Natural killer cell treated with Interleukin-12 subunit alpha and Interleukin-12 subunit beta and Interleukin-15 and Interleukin-18, amount 100 ng/mL, for 72 hours (primary cell): ENCODE measurements at regions not wholly inside any gene's neighbourhood (a gene's known extent, or its start where the extent isn't known, plus 50 kb on each side); places are given as distances from the start of the nearest gene placed in this dataset.
A peak's percentile ranks its signal among the peaks of the same experiment; 100 is the strongest.

Experiments
- ATAC-seq, 2 donors: fragments of 150-1000 bp; cut with Tn5 transposase in 1 of 2; sonication (Bioruptor Pico), chemical (Tn5 transposase) in 1 of 2; 2 replicates each; pipeline ENCODE4 v1.10.0; 2021
- DNase-seq: peaks from one replicate; pipeline ENCODE4 v3.0.0; 2022; ENCODE audit warnings: low spot score
- H3K27ac Mint-ChIP-seq, 2 donors: 1 replicate in 1 of 2; 2 replicates in 1 of 2; pipeline ENCODE4 v1.8.0; 2022; ENCODE audit warnings: mixed read lengths in 2 of 2, mild to moderate bottlenecking in 1 of 2, moderate library complexity in 1 of 2
- H3K27me3 Mint-ChIP-seq, 2 donors: 1 replicate in 1 of 2; 2 replicates in 1 of 2; pipeline ENCODE4 v1.8.0; 2022; ENCODE audit warnings: mixed read lengths in 2 of 2
- H3K36me3 Mint-ChIP-seq: one replicate; pipeline ENCODE4 v1.8.0; 2022; ENCODE audit warnings: mixed read lengths
- H3K4me1 Mint-ChIP-seq, 2 donors: 1 replicate in 1 of 2; 2 replicates in 1 of 2; pipeline ENCODE4 v1.8.0; 2022; ENCODE audit warnings: low read depth in 2 of 2, mixed read lengths in 2 of 2, mild to moderate bottlenecking in 1 of 2
- H3K4me3 Mint-ChIP-seq: one replicate; pipeline ENCODE4 v1.8.0; 2022; ENCODE audit warnings: mixed read lengths
- H3K9me3 Mint-ChIP-seq: 2 replicates; pipeline ENCODE4 v1.8.0; 2022; ENCODE audit warnings: mixed read lengths

DNA sequence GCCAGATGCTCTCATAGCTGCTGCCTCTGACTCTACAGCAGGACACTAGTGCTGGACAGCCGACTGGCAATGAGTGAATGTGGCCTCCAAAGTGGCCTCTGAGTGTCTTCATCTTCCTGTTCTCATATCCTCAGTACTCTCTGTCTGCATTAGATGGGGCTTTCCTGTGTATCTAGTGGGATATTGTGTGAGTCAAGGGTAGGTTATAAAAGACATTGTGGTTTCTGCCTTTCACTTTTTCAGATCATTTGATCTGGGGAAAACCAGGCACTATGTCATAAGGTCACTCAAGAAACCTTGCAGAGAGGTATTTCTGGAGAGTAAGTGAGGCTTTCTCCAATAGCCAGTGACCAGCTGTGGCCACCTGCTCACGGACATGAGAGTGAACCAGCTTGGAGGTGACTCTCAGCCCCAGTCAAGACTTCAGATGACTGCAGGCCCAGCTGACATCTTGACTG is 333.6 kb upstream of the NCAM1 start:
- no peak overlapping the region for H3K4me3 Mint-ChIP-seq
- peaks cover 0 to 6% of the 10 kb centered on the region in 2 donors for H3K4me1 Mint-ChIP-seq
- peaks cover 33 to 48% of the 10 kb centered on the region in 2 donors for H3K27me3 Mint-ChIP-seq
- H3K27ac Mint-ChIP-seq, result no peak overlapping the region
- H3K9me3 Mint-ChIP-seq, result no peaks in the 10 kb centered on the region
- no peak for DNase-seq
- ATAC-seq, result peak in 1 of 2 donors; percentile 27
- no peaks in the 10 kb centered on the region for H3K36me3 Mint-ChIP-seq

DNA sequence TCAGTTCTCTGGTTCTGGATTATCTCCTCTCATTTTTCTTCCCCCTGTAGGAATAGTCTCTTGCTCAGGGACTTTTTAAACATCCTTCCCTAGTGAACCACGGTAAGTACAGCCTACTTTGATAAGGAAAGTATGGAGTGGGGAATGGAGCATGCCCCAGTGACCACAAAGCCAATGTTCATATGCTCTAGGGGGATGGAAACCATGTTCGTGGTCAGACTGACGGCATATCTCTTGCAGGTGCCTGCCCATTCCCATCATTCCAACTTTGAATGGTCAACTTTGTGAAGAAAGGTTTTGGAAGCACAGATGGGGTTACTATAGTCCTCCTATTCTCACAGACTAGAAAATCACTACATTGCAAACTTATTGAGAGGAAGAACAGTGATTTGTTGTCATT is 332.5 kb upstream of the NCAM1 start:
- no peak for ATAC-seq
- no peaks in the 10 kb centered on the region for H3K9me3 Mint-ChIP-seq
- H3K27me3 Mint-ChIP-seq, result peaks cover 37 to 59% of the 10 kb centered on the region in 2 donors
- DNase-seq, result no peak
- peaks cover 0 to 6% of the 10 kb centered on the region in 2 donors for H3K4me1 Mint-ChIP-seq
- no peak overlapping the region for H3K4me3 Mint-ChIP-seq
- H3K27ac Mint-ChIP-seq, result no peak overlapping the region
- no peaks in the 10 kb centered on the region for H3K36me3 Mint-ChIP-seq

DNA sequence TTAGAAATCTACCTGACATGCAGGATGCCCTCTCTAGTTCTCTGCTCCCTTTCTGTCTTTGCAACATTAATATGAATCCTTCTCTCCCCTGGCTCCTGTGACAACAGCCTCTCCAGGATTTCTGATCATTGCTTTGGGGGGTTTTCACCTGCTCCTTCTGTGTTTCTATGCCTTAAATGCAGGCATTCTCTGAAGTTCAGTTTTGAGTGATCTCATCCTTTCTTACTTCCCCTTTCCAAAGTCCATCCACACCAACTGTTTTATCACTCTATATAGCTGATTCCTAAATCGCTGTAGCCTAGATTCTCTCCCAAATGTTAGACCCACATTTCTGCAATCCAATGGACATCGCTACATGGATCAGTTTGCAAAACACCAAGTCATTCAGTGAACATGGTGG is 330.7 kb upstream of the NCAM1 start:
- DNase-seq (no peak), ATAC-seq (no peak)
- Mint-ChIP-seq H3K27ac (no peak overlapping the region), H3K9me3 (no peaks in the 10 kb centered on the region), H3K4me1 (peaks cover 0 to 6% of the 10 kb centered on the region in 2 donors), H3K27me3 (peaks cover 41 to 73% of the 10 kb centered on the region in 2 donors), H3K36me3 (no peaks in the 10 kb centered on the region), H3K4me3 (no peak overlapping the region)

DNA sequence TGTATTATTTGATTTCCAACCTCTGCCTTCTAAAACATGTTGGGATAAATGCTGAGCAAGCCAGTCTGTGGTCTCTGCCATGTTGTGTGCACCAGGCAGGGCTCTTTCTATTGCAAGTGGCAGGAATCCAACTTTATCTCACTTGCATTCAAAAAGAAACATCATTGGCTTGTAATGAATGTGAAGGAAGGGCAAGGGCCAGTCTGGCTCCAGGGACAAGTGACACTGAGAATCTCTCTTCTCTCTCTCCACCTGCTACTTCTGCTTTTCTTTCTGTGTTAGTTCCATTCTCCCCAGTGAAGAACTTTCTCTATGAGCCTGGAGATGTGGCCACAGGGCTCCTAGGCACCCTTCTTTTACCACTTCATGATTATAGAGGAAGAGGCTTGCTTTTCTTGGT is 329.9 kb upstream of the NCAM1 start:
- Mint-ChIP-seq H3K4me3 (no peak overlapping the region), H3K27ac (no peak overlapping the region), H3K4me1 (peaks cover 0 to 6% of the 10 kb centered on the region in 2 donors), H3K9me3 (no peaks in the 10 kb centered on the region), H3K27me3 (peaks cover 39 to 75% of the 10 kb centered on the region in 2 donors), H3K36me3 (no peaks in the 10 kb centered on the region)
- ATAC-seq (no peak), DNase-seq (no peak)

DNA sequence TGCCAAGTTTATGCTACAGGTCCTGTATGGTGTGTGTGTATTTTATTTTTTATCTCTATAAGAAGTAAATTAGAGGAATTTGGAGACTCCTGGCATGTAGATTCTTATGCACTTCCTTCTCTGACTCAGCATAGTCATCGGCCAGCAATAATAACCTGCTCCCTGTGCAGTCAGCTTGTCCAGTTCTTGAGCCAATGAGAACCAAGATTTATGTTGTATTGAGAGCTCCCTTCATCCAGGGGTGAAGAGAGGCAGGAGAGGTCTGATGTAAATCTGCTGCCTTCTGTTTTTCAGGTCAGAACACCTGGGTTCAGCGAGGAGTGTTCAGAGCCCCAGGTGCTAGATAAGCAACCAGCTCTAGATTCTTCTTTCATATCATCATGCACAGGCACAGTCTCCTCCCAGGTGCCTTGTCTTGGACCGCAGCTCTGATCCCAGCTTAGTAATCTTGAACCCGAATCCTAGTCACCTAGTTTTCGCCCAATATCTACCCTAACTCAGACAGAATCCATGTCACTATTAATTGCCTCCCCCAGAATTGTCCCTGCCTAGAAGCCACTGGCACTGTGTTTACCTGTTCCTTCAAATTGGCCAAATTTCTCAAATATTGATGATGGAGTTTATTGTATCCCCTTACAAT is 328.2 kb upstream of the NCAM1 start:
- Mint-ChIP-seq H3K27me3 (peaks cover 41 to 72% of the 10 kb centered on the region in 2 donors), H3K4me1 (no peaks in the 10 kb centered on the region), H3K9me3 (no peaks in the 10 kb centered on the region), H3K4me3 (no peak overlapping the region), H3K27ac (no peak overlapping the region), H3K36me3 (no peaks in the 10 kb centered on the region)
- DNase-seq, result no peak
- ATAC-seq, result no peak

DNA sequence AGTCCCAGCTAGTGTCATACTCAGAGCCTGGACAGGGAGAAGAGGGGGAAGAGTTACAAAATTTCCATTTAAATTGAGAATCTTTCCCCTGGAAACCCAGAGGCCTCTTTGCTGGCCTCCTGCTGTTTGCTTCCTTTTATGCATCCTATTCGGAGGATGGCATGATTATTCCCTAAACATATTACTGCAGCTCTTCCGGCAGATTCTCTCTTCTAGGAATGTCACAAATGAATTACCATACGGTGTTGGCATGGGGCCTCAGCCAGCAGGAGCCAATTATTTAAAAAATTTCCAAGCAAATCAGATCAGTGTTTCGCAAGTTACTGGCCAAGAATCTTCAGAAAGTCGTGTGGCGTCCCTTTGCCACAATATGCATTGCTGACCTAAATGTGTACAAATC is 326.7 kb upstream of the NCAM1 start:
- H3K27ac Mint-ChIP-seq, result no peak overlapping the region

DNA sequence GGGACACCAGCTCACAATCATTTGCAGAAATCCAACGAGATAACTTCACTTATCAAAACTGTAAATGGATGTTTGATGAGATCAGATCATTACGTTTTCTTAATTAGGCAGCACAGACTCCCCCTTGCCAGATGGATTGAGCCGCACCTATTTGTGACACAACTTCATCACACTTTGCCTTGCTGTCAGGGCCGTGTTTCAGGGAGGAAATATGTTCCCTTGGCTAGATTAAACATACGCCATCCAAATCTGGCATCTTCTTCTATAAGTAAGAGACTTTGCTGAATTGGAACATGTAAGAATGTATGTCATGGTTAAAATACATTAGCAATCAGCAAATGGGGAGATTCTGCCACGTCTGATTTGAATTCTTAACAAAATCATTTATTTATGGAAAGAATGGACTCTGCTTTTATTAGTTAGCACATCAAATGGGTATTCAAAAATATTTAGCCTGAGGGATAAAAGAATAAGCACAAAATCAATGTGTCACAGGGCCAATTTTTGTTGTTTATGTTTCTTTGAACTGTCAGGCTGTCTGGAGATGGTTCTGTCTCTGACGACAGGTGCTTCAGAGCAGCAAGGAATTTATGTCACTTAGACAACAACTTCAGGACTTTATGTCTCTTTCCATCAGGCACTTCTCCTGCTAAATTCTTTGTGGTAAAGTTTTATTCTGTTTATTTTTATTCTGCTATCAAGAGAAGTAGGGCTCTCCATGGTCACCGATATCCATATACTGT is 326.1 kb upstream of the NCAM1 start:
- Mint-ChIP-seq H3K36me3 (peaks cover under 1% of the 10 kb centered on the region), H3K9me3 (no peaks in the 10 kb centered on the region), H3K27me3 (peaks cover 32 to 75% of the 10 kb centered on the region in 2 donors), H3K4me3 (no peak overlapping the region), H3K4me1 (no peaks in the 10 kb centered on the region), H3K27ac (no peak overlapping the region)
- no peak for DNase-seq
- ATAC-seq, result no peak

More for the DNA sequence above, 326.7 kb upstream of the NCAM1 start:
- no peak for DNase-seq
- Mint-ChIP-seq H3K4me1 (no peaks in the 10 kb centered on the region), H3K27me3 (peaks cover 35 to 75% of the 10 kb centered on the region in 2 donors), H3K9me3 (no peaks in the 10 kb centered on the region), H3K36me3 (no peaks in the 10 kb centered on the region), H3K4me3 (no peak overlapping the region)
- ATAC-seq, result no peak

DNA sequence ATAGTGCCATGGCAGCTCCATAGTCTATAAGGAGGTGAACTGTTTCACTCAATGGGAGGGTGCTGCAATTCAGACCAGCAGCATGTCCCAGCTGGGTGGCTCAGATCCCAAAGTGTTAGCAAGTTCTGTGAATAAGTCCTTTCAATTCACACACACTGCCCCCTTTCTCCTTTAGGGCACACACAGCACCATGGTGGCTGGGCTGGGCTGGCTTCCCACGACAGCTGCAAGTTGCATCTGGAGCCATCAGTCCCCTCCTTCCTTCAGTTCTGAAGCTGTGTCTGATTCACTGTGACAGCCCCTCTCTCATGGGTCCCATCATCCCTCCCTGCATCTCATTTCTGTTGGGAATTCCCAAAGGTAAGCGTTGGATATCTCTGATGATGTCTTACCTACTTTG is 324.1 kb upstream of the NCAM1 start:
- Mint-ChIP-seq H3K27me3 (peaks cover 30 to 76% of the 10 kb centered on the region in 2 donors), H3K4me3 (no peak overlapping the region), H3K36me3 (peaks cover 6% of the 10 kb centered on the region), H3K27ac (no peak overlapping the region), H3K4me1 (no peaks in the 10 kb centered on the region), H3K9me3 (peaks cover 5% of the 10 kb centered on the region)
- ATAC-seq (peak in 1 of 2 donors; percentile 40), DNase-seq (no peak)

DNA sequence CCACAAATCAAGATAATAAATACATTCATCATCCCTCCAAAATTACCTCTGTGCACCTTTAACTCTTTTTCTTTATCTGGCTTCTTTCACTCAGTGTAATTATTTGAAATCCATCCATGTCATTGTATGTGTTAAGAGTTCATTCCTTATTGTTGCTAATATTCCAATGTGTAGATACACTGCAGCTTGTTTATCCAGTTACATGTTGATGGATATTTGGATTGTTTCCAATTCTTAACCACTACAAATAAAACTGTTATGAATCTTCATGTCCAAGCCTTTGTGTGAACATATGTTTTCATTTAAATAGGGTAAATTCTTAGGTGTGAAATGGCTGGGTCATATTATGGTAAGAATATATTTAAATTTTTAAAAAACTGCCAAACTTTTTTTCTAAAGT is 323.3 kb upstream of the NCAM1 start:
- no peak overlapping the region for H3K27ac Mint-ChIP-seq
- DNase-seq, result no peak
- peaks cover 6% of the 10 kb centered on the region for H3K9me3 Mint-ChIP-seq
- H3K27me3 Mint-ChIP-seq, result peaks cover 31 to 78% of the 10 kb centered on the region in 2 donors
- H3K4me1 Mint-ChIP-seq, result no peaks in the 10 kb centered on the region
- no peak for ATAC-seq
- H3K36me3 Mint-ChIP-seq, result peaks cover 8% of the 10 kb centered on the region
- H3K4me3 Mint-ChIP-seq, result no peak overlapping the region

DNA sequence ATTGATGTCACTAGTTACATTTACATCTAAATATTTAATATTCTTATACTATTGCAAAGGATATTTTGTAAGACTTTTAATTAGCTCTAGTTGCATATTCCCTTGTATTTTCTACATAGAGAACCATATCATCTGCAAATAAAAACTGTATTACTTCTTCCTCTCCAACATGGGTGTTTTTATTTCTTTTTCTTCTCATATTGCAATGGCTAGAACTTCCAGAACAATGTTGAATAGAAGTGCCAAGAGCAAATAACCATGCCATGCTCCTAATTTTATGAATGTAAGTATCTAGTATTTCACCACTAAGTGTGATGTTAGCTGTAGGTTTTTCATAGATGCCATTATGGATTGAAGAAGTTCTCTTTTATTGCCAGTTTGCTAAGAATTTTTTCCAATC is 321.8 kb upstream of the NCAM1 start:
- no peak for ATAC-seq
- DNase-seq, result no peak
- H3K27me3 Mint-ChIP-seq, result peaks cover 25 to 67% of the 10 kb centered on the region in 2 donors
- peaks cover 11% of the 10 kb centered on the region for H3K36me3 Mint-ChIP-seq
- no peak overlapping the region for H3K27ac Mint-ChIP-seq
- H3K4me1 Mint-ChIP-seq, result no peaks in the 10 kb centered on the region
- H3K4me3 Mint-ChIP-seq, result no peak overlapping the region
- H3K9me3 Mint-ChIP-seq, result peaks cover 7% of the 10 kb centered on the region

DNA sequence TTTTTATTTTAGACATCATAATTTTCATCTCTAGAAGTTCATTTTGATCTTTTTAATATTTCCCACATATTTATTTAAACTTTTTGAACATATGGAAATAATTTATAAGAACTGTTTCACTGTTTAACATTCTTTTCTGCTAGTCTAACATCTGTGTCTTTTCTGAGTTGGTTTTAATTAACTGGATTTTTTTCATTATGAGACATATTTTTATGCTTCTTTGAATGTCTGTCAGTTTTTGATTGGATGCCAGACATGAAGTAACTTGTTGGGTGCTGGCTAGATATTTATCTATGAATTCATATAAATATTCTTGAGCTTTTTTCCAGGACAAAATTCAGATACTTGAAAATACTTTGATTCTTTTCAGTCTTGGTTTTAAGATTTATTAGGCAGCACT is 317.8 kb upstream of the NCAM1 start:
- Mint-ChIP-seq H3K36me3 (peaks cover 11% of the 10 kb centered on the region), H3K4me1 (no peaks in the 10 kb centered on the region), H3K9me3 (peaks cover 7% of the 10 kb centered on the region), H3K27ac (no peak overlapping the region), H3K27me3 (peaks cover 19 to 76% of the 10 kb centered on the region in 2 donors), H3K4me3 (no peak overlapping the region)
- ATAC-seq (no peak), DNase-seq (no peak)

DNA sequence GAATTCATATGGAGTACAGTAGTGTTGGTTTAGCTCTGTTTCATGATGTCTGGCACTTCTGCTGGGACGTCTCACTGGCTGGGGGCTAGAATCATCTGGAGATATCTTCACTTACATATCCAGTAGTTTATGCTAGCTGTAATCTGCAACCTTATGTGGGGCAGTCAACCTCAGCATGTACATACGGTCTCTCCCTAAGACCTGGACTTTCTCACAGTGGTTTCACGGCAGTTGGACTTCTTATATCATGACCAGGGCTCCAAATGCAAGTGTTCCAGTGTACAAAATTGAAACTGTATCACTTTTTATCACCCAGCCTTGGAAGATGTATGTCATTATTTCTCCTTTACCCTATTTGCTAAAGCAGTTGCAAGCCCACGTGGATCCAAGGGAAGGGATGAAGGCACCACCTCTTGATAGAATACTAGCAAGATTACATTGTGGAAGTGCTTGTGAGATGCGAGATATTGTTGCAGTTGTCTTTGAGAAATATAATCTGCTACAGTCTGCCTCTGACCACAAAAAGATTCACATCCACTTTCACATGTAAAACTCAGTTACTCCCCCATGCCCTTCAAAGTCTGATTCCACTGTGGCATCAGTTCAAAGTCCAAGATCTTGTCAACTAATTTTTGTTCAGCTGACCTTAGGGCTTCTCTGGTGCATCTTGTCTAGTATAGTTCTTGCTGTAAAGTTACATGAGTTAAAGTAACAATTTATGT is 316.6 kb upstream of the NCAM1 start:
- Mint-ChIP-seq H3K4me3 (no peak overlapping the region), H3K9me3 (peaks cover 7% of the 10 kb centered on the region), H3K4me1 (no peaks in the 10 kb centered on the region), H3K36me3 (peaks cover 11% of the 10 kb centered on the region), H3K27ac (no peak overlapping the region), H3K27me3 (peaks cover 17 to 68% of the 10 kb centered on the region in 2 donors)
- DNase-seq (no peak), ATAC-seq (no peak)

DNA sequence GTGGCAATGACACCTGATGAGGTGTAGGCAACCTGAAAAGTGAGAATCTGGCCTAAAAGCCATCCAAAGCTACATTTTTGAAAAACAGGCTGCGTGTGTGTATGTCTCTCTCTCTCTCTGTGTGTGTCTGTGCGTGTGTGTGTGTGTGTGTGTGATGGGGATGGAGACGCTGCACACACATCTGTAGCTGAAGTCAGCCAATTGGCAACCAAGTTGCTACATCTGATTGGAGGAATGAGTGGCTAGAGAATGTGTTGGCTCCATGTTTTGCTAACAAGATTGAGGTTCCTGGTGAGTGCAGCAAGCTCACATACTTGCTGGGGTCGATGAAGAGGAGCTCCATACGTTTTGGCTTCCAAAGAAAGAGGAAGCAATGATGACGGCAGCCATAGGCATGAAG is 311.4 kb upstream of the NCAM1 start:
- ATAC-seq (no peak), DNase-seq (no peak)
- Mint-ChIP-seq H3K27ac (no peak overlapping the region), H3K4me1 (peaks cover 0 to 4% of the 10 kb centered on the region in 2 donors), H3K9me3 (no peaks in the 10 kb centered on the region), H3K36me3 (no peaks in the 10 kb centered on the region), H3K4me3 (no peak overlapping the region), H3K27me3 (peaks cover 5 to 41% of the 10 kb centered on the region in 2 donors)

DNA sequence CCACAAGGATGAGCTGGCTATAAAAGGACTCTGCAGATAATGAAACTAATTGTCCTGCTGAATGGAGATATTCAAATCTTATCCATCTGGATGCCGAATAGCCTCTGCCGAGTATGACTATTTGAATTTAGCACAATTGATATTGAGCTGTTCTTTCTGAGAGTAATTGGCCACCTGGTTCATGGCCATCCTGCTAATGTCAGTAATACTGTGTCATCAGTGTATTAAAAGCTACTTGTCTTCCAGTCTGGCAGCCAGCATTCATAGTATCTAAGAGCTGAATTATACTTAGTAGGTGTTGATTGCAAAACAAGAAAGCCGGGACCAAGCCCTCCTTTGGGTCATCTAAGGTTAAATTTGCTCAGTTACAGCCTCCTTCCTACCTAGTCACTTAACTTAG is 310.7 kb upstream of the NCAM1 start:
- Mint-ChIP-seq H3K27me3 (peaks cover 5 to 41% of the 10 kb centered on the region in 2 donors), H3K4me1 (peaks cover 0 to 4% of the 10 kb centered on the region in 2 donors), H3K4me3 (no peak overlapping the region), H3K9me3 (no peaks in the 10 kb centered on the region), H3K36me3 (no peaks in the 10 kb centered on the region), H3K27ac (no peak overlapping the region)
- DNase-seq, result no peak
- no peak for ATAC-seq
